GM23248 (cell line): ENCODE measurements at regions not wholly inside any gene's neighbourhood (a gene's known extent, or its start where the extent isn't known, plus 50 kb on each side); places are given as distances from the start of the nearest gene placed in this dataset.

Experiments used
- EZH2 ChIP-seq: fragments of 200-600 bp; sonication (generic); IDR thresholded peaks from 2 replicates; pipeline ENCODE4 v1.6.1; 2018; ENCODE audit warnings: antibody characterized with exemption, mild to moderate bottlenecking; ENCODE audit not compliant: insufficient read depth, poor library complexity, severe bottlenecking
- EZH2phosphoT487 ChIP-seq: fragments of 200-600 bp; sonication (generic); IDR thresholded peaks from 2 replicates; pipeline ENCODE4 v1.6.1; 2018; ENCODE audit warnings: antibody characterized with exemption, moderate library complexity, mild to moderate bottlenecking, low read depth; ENCODE audit not compliant: insufficient read depth

DNA sequence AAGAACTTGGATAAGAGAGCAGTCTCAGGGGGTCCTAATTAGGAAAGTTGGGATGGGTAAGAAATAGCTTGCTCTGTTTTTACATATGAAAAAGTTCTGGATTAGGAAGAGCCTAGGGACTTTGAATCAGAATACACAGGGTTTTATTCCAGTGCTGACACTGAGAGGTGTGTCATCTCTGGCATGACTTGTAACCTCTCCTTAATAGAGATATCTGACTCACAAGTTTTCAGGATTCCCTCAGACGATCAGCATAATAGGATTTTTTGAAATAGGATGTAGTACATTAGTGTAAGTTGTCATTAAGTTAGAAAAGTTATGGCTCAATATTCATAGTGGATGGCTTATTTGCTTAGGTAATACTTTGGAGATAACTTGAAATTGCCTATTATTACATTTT lies 555.2 kb upstream of the MIR17HG start:
- TF ChIP-seq EZH2 (no peak), EZH2phosphoT487 (0 out of 2 replicates have a peak, but pooled peaks have one; percentile 57)
